HG02852 (cell line): ENCODE measurements at regions not wholly inside any gene's neighbourhood (a gene's known extent, or its start where the extent isn't known, plus 50 kb on each side); places are given as distances from the start of the nearest gene placed in this dataset.

ENCODE experiments used
- ATAC-seq: cut with Tn5 transposase; IDR thresholded peaks from one replicate; pipeline ENCODE4 v1.9.1; 2021; ENCODE audit warnings: mild to moderate bottlenecking, moderate library complexity; ENCODE audit not compliant: unreplicated experiment

GRCh38 chr7:93016681-93017381, 100.9 kb downstream of the SAMD9 start:
- no peak for ATAC-seq

- ATAC-seq, result no peak
Measured at GRCh38 chr7:93015779-93016481, 101.8 kb downstream of the SAMD9 start.

GRCh38 chr7:93015101-93015778, 102.5 kb downstream of the SAMD9 start:
- ATAC-seq, result no peak

GRCh38 chr7:93014410-93014809, 103.4 kb downstream of the SAMD9 start:
- ATAC-seq, result no peak

GRCh38 chr7:93013446-93014061, 104.2 kb downstream of the SAMD9 start:
- no peak for ATAC-seq

GRCh38 chr7:93011351-93012294, 106.2 kb downstream of the SAMD9 start:
- ATAC-seq, result no peak

GRCh38 chr7:93008833-93009232, 108.9 kb downstream of the SAMD9 start:
- no peak for ATAC-seq

GRCh38 chr7:93006480-93007095, 111.2 kb downstream of the SAMD9 start:
- no peak for ATAC-seq

GRCh38 chr7:93004906-93005305, 112.9 kb downstream of the SAMD9 start:
- no peak for ATAC-seq

- no peak for ATAC-seq
Measured at GRCh38 chr7:92997719-92998118, 120.1 kb downstream of the SAMD9 start.

- no peak for ATAC-seq
Measured at GRCh38 chr7:92997152-92997551, 120.6 kb downstream of the SAMD9 start.

- ATAC-seq, result no peak
Measured at GRCh38 chr7:92994901-92995300, 122.9 kb downstream of the SAMD9 start.

- ATAC-seq, result no peak
Measured at GRCh38 chr7:92992932-92993331, 124.8 kb downstream of the SAMD9 start.

- no peak for ATAC-seq
Measured at GRCh38 chr7:92992483-92992882, 125.3 kb downstream of the SAMD9 start.

GRCh38 chr7:92991190-92991589, 126.6 kb downstream of the SAMD9 start:
- no peak for ATAC-seq

- no peak for ATAC-seq
Measured at GRCh38 chr7:92988941-92989545, 128.7 kb downstream of the SAMD9 start.

- no peak for ATAC-seq
Measured at GRCh38 chr7:92988051-92988450, 129.7 kb downstream of the SAMD9 start.

- ATAC-seq, result no peak
Measured at GRCh38 chr7:92987538-92987937, 130.2 kb downstream of the SAMD9 start.

GRCh38 chr7:92987095-92987494, 130.7 kb downstream of the SAMD9 start:
- ATAC-seq, result no peak

GRCh38 chr7:92982928-92983327, 134.9 kb downstream of the SAMD9 start:
- no peak for ATAC-seq
